ENCODE measurements at regions not wholly inside any gene's neighbourhood (a gene's known extent, or its start where the extent isn't known, plus 50 kb on each side); places are given as distances from the start of the nearest gene placed in this dataset.
A peak's percentile ranks its signal among the peaks of the same experiment; 100 is the strongest.

DNA sequence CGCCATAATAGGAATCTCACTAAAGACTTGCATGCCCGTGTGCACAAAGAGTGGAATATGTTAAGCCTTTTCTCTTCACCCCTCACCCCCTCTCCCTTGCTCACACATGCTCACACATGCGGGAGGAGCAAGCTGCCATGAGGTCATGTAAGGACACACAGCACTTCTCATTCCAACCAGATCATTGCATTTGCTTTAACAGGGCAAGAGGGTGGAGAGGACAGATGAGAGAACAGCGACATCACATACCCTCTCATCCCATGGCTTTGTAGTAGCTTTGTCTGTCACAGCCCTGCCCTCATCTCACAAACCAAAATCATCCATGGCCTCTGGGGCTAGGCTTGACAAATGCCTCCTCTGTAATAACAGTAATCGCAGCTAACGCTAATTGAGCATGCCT lies 145.6 kb upstream of the FRY start:
- TF ChIP-seq, protein P1, sequence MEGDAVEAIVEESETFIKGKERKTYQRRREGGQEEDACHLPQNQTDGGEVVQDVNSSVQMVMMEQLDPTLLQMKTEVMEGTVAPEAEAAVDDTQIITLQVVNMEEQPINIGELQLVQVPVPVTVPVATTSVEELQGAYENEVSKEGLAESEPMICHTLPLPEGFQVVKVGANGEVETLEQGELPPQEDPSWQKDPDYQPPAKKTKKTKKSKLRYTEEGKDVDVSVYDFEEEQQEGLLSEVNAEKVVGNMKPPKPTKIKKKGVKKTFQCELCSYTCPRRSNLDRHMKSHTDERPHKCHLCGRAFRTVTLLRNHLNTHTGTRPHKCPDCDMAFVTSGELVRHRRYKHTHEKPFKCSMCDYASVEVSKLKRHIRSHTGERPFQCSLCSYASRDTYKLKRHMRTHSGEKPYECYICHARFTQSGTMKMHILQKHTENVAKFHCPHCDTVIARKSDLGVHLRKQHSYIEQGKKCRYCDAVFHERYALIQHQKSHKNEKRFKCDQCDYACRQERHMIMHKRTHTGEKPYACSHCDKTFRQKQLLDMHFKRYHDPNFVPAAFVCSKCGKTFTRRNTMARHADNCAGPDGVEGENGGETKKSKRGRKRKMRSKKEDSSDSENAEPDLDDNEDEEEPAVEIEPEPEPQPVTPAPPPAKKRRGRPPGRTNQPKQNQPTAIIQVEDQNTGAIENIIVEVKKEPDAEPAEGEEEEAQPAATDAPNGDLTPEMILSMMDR (IDR thresholded peaks at IDR 0.05; ENCODE audit: low read depth, low read length, missing control alignments), result no peak
- no peak for DNase-seq
- Histone ChIP-seq H3K36me3 (replicated peaks) (no peaks in the 10 kb centered on the region), H3K27ac (no peak overlapping the region), H3K27me3 (replicated peaks) (no peaks in the 10 kb centered on the region), H3K4me3 (ENCODE audit: low read depth, low read length) (no peak overlapping the region)
- in situ Hi-C loops (cut with HindIII; ENCODE audit: low pct_ligation_motif_present, low sequenced_read_pairs), result no loop called here

DNA sequence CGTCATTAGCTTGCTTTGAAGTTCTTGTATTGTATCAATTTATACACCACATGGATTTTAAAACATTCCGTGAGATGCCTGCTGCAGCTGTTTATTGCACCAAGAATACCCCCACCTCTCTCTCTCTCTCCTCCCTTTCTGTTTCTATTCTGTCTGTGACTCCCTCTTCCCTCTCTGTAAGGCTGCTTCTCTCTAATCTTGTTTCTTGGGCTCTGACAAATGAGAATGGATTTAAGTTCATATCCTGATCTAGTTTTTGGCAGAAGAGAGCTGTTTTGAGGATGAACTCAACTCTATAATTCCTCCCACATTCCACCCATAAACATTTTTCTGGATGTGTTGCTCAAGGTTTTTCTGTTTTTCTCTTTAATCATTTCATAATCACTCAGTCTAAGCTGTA lies 144.3 kb upstream of the FRY start:
- in situ Hi-C loops (cut with HindIII; ENCODE audit: low pct_ligation_motif_present, low sequenced_read_pairs), result no loop called here
- no peaks in the 10 kb centered on the region for H3K36me3 ChIP-seq (replicated peaks)
- H3K27ac ChIP-seq, result no peak overlapping the region
- H3K4me3 ChIP-seq (ENCODE audit: low read depth, low read length), result no peak overlapping the region
- no peaks in the 10 kb centered on the region for H3K27me3 ChIP-seq (replicated peaks)
- TF ChIP-seq, protein P1 (IDR thresholded peaks at IDR 0.05; ENCODE audit: low read depth, low read length, missing control alignments), result no peak
- DNase-seq, result peak; percentile 20

DNA sequence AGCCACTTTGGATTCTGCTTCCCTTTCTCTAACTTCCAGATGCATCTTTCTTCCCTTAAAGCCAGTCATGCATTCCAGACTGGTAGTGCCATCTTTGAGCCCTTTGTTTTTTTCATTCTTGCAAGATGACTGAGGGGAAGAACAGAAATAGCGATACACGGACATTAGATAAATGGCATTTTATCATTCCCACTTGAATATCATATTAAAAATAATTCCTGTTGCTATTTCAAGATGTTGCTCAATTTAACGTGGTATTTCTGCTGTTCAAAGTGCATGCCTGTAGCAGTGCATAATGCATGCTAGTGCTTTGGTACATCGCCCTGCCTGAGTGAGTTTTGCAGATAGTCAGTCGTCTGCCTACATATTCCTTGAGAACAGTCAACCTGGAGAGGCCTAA lies 140.6 kb upstream of the FRY start:
- TF ChIP-seq, protein P1 (IDR thresholded peaks at IDR 0.05; ENCODE audit: low read depth, low read length, missing control alignments), result no peak
- in situ Hi-C loops (cut with HindIII; ENCODE audit: low pct_ligation_motif_present, low sequenced_read_pairs), result no loop called here
- no peak overlapping the region for H3K4me3 ChIP-seq (ENCODE audit: low read depth, low read length)
- H3K36me3 ChIP-seq (replicated peaks), result no peaks in the 10 kb centered on the region
- DNase-seq, result no peak
- H3K27ac ChIP-seq, result no peak overlapping the region
- H3K27me3 ChIP-seq (replicated peaks), result no peaks in the 10 kb centered on the region

DNA sequence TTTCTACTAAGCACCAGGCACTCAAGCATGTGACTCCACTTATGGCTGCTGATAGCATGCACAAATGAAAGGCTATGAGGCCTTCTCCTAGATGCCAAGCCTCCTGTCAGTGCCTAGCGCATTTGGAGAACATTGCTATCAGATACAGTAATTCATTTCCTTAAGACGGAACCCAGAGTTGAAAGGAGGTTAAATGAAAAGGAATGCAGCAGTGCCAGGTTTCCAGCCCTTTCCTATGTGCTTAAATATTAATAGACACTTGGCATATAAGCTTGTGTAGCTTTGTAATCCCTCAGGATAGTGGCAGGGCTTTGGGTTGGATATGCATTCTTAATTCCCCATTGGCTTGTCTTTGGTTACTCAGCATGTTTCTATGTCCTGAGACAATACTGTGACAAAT lies 140.1 kb upstream of the FRY start:
- Histone ChIP-seq H3K4me3 (ENCODE audit: low read depth, low read length) (no peak overlapping the region), H3K27me3 (replicated peaks) (no peaks in the 10 kb centered on the region), H3K36me3 (replicated peaks) (no peaks in the 10 kb centered on the region), H3K27ac (no peak overlapping the region)
- TF ChIP-seq, protein P1 (IDR thresholded peaks at IDR 0.05; ENCODE audit: low read depth, low read length, missing control alignments), result no peak
- in situ Hi-C loops (cut with HindIII; ENCODE audit: low pct_ligation_motif_present, low sequenced_read_pairs), result no loop called here
- DNase-seq, result no peak

DNA sequence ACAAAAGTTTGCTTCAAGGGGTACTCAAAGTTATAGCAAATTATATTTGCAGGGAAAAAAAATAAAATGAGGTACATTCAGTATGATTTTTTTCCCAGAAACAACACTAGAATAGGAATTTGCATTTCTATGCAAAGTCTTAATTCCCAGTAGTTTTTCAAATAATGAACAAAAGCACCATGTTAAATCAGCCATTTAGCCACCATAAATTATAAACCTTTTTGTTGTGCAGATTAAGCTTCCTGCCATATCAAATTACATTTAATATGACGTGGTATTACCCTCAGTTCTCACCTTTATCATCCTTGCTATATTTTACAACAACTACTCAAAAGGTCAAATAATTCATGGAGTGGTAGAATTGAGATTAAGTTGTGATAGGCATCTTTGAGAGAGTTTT lies 136.6 kb upstream of the FRY start:
- H3K36me3 ChIP-seq (replicated peaks), result no peaks in the 10 kb centered on the region
- in situ Hi-C loops (cut with HindIII; ENCODE audit: low pct_ligation_motif_present, low sequenced_read_pairs), result no loop called here

DNA sequence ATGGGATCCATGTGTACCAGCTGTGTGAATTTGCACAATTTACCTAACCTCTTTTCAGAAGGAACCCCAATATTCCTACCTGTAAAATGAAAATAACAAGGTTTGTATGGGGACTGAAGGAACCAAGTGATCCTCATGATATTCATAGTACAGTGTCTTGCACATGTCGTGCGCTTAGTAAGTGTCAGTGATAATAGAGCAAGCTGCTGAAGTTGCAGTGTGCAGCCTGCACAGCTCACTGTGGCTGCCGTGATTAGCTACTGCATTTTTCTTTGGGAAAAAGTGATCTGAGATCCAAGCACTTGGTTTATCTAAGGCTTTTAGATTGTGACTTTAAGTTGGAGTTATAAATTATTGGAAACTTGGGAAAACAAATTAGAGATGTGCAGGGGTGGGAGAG lies 135.9 kb upstream of the FRY start:
- no peaks in the 10 kb centered on the region for H3K27me3 ChIP-seq (replicated peaks)
- H3K27ac ChIP-seq, result no peak overlapping the region
- DNase-seq, result no peak
- H3K4me3 ChIP-seq (ENCODE audit: low read depth, low read length), result no peak overlapping the region
- H3K36me3 ChIP-seq (replicated peaks), result no peaks in the 10 kb centered on the region
- TF ChIP-seq, protein P1 (IDR thresholded peaks at IDR 0.05; ENCODE audit: low read depth, low read length, missing control alignments), result no peak
- in situ Hi-C loops (cut with HindIII; ENCODE audit: low pct_ligation_motif_present, low sequenced_read_pairs), result no loop called here

More for the DNA sequence above, 136.6 kb upstream of the FRY start:
- Histone ChIP-seq H3K4me3 (ENCODE audit: low read depth, low read length) (no peak overlapping the region), H3K27ac (no peak overlapping the region), H3K27me3 (replicated peaks) (no peaks in the 10 kb centered on the region)
- DNase-seq, result no peak
- TF ChIP-seq, protein P1 (IDR thresholded peaks at IDR 0.05; ENCODE audit: low read depth, low read length, missing control alignments), result no peak
